ENCODE measurements at regions not wholly inside any gene's neighbourhood (a gene's known extent, or its start where the extent isn't known, plus 50 kb on each side); places are given as distances from the start of the nearest gene placed in this dataset.

GRCh38 chr9:14031810-14032209 is 282.1 kb downstream of the NFIB start:
- H3K27me3 ChIP-seq: no peaks in the 10 kb centered on the region
- no peaks in the 10 kb centered on the region for H3K36me3 ChIP-seq
- H3K4me3 ChIP-seq: no peak overlapping the region
- H3K27ac ChIP-seq: peak overlapping the region in 3 of 4 donors; percentile 81 to 86 (median 83)
- no peaks in the 10 kb centered on the region for H3K9me3 ChIP-seq
- ATAC-seq: no peak
- WGBS, 2 donors (ENCODE audit: low coverage in 1 of 2): 46 to 51% methylated on average over 2 to 3 of the region's 3 CpGs
- peaks cover 0 to 54% (median 2%) of the 10 kb centered on the region in 3 donors for H3K4me1 ChIP-seq
- no peak for TF ChIP-seq CTCF (IDR thresholded peaks at IDR 0.05)
- TF ChIP-seq POLR2AphosphoS5 (IDR thresholded peaks at IDR 0.05): no peak
- TF ChIP-seq POLR2A (IDR thresholded peaks at IDR 0.05): no peak

- WGBS, 2 donors (ENCODE audit: low coverage in 1 of 2): 8 to 10% methylated on average over 3 to 7 of the region's 7 CpGs
- peak; percentile 70 for ATAC-seq
- Histone ChIP-seq H3K4me1 (peaks cover 0 to 55% (median 2%) of the 10 kb centered on the region in 3 donors), H3K9me3 (no peaks in the 10 kb centered on the region), H3K27ac (peak overlapping the region; percentile 81 to 90 (median 84)), H3K4me3 (peak overlapping the region; percentile 36 to 39), H3K27me3 (no peaks in the 10 kb centered on the region), H3K36me3 (no peaks in the 10 kb centered on the region)
- TF ChIP-seq CTCF (IDR thresholded peaks at IDR 0.05): peak in 3 of 4 experiments; percentile 24 to 39 (median 31)
- peak; percentile 58 for TF ChIP-seq POLR2AphosphoS5 (IDR thresholded peaks at IDR 0.05)
- TF ChIP-seq EP300 (IDR thresholded peaks at IDR 0.05): no peak
- TF ChIP-seq POLR2A (IDR thresholded peaks at IDR 0.05): no peak
Observed at GRCh38 chr9:14031060-14031414, 282.9 kb downstream of the NFIB start.

DNA sequence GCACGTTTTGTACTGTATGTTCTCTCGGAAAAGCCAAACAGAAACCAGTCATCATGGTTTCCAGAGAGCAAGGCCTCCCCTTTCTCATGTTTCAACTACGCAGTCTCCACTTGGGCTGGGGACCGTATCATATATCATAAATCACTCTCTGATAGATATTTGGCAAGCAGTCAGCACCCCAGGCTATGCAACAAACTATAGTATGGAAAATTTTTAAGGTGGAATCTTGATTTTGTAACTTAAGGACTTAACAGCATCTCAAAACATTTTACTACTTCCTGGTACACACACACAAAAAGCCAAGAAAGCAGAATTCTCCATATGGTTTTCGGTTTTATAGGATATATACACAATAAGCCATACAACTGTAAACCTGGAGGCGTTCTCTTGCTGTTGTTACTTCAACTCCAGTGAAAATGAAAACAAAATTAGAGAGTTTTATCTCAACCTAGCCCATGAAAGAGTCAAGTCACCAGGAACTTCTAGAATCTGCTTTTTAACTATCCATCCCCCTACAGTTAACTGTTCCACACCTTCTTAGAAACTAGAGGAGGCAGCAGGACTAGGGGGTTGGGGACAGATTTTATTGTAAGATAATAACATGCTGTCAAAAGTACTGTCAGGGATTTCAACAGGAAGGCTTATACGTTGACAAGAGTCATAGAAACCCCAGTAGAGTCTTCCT is 283.4 kb downstream of the NFIB start:
- peak; percentile 41 for ATAC-seq
- Histone ChIP-seq H3K4me3 (peak overlapping the region; percentile 36 to 39), H3K36me3 (no peaks in the 10 kb centered on the region), H3K9me3 (no peaks in the 10 kb centered on the region), H3K27ac (peak overlapping the region; percentile 81 to 90 (median 84)), H3K27me3 (no peaks in the 10 kb centered on the region), H3K4me1 (peaks cover 0 to 55% (median 2%) of the 10 kb centered on the region in 3 donors)
- peak; percentile 54 for TF ChIP-seq POLR2AphosphoS5 (IDR thresholded peaks at IDR 0.05)
- no peak for TF ChIP-seq CTCF (IDR thresholded peaks at IDR 0.05)
- WGBS, 2 donors (ENCODE audit: low coverage in 1 of 2): 11% methylated on average over 5 to 7 of the region's 7 CpGs

DNA sequence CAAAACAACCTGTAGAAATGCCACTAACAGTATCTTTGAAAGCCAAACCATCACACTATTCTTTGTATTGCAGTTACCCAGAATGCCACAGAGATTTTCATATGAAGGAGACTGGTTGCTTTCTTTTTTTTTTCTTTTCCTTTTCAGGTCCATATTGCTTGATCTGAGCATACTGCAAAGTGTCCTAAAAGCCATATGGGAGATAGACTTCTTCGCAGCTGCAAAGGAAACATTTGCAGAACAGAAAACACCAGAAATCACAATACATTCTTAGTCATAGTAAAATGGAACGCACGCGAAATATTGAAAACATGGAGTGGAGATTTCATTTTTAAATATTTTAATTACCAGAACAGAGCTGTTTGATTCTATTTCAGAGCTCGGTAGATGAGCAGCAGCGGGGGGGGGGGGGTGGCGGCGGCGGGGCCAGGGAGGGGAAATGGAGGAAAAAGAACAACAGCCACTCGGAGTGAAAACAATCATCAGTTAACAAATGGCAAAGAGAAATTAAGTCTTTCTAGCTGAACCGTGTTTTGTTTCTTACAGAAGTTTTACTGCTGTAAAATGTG is 284.1 kb downstream of the NFIB start:
- Histone ChIP-seq H3K4me1 (peaks cover 0 to 55% (median 2%) of the 10 kb centered on the region in 3 donors), H3K9me3 (no peaks in the 10 kb centered on the region), H3K27me3 (no peaks in the 10 kb centered on the region), H3K27ac (peak overlapping the region; percentile 81 to 90 (median 84)), H3K4me3 (peak overlapping the region; percentile 36 to 39), H3K36me3 (no peaks in the 10 kb centered on the region)
- WGBS, 2 donors (ENCODE audit: low coverage in 1 of 2): 14 to 24% methylated on average over 4 to 8 of the region's 11 CpGs
- no peak for TF ChIP-seq POLR2AphosphoS5 (IDR thresholded peaks at IDR 0.05)
- TF ChIP-seq POLR2A (IDR thresholded peaks at IDR 0.05): no peak
- no peak for TF ChIP-seq CTCF (IDR thresholded peaks at IDR 0.05)
- TF ChIP-seq EP300 (IDR thresholded peaks at IDR 0.05): no peak
- no peak for ATAC-seq

Measured in gastroesophageal sphincter (tissue), 4 donors.